ENCODE measurements at regions not wholly inside any gene's neighbourhood (a gene's known extent, or its start where the extent isn't known, plus 50 kb on each side); places are given as distances from the start of the nearest gene placed in this dataset.

DNA sequence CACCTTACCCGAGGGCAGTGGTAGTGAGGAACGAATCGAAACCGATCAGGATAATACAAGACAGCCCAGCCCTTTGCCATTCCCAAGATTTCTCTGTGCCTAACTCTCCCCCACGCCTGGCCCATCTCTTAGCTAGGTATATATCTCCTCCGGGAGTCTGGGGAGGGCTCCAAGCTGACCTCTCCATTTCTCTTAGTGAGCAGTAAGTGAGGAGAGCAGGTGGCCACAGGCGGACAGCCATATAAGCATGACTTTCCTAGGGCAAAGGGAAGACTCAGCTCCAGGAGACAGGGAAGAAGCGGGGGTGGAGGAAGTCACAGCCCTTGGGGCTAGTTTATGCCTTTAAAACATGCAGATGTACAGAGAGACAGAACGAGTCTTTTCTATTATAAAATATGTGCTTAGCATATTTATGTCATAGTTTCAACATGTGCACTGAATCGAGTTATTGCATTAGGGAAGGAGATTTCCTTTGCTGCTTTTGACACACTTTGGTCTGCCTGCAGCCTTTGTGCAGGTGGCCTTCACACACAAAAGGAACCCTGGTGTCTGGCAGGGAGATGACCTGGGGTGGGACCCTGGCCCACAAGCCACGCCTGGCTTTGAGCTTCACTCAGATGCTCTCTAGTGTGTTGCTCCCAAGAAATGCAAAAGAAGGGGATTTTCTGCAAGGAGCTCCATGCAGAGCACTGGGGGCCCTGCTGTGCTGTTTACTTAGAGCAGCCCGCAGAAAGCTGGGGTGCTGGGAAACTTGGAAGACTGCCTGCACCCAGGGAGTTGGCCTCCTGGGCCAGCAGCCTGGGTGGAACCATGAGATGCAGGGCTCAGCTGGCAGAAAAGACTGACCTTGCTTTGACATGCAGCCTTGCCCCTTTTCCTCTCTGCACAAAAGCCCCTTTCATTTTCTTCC is 613.3 kb downstream of the BCOR start:
- TF ChIP-seq, protein P1, sequence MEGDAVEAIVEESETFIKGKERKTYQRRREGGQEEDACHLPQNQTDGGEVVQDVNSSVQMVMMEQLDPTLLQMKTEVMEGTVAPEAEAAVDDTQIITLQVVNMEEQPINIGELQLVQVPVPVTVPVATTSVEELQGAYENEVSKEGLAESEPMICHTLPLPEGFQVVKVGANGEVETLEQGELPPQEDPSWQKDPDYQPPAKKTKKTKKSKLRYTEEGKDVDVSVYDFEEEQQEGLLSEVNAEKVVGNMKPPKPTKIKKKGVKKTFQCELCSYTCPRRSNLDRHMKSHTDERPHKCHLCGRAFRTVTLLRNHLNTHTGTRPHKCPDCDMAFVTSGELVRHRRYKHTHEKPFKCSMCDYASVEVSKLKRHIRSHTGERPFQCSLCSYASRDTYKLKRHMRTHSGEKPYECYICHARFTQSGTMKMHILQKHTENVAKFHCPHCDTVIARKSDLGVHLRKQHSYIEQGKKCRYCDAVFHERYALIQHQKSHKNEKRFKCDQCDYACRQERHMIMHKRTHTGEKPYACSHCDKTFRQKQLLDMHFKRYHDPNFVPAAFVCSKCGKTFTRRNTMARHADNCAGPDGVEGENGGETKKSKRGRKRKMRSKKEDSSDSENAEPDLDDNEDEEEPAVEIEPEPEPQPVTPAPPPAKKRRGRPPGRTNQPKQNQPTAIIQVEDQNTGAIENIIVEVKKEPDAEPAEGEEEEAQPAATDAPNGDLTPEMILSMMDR (IDR thresholded peaks at IDR 0.05; ENCODE audit: low read depth, low read length, missing input control), result no peak
- TF ChIP-seq, protein P2, sequence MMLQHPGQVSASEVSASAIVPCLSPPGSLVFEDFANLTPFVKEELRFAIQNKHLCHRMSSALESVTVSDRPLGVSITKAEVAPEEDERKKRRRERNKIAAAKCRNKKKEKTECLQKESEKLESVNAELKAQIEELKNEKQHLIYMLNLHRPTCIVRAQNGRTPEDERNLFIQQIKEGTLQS (IDR thresholded peaks at IDR 0.05), result no peak
- TF ChIP-seq RAD21 (IDR thresholded peaks at IDR 0.05), result no peak
- TF ChIP-seq SP1 (IDR thresholded peaks at IDR 0.05), result no peak
- TF ChIP-seq RXRA (IDR thresholded peaks at IDR 0.05), result no peak
- TF ChIP-seq, protein P3, sequence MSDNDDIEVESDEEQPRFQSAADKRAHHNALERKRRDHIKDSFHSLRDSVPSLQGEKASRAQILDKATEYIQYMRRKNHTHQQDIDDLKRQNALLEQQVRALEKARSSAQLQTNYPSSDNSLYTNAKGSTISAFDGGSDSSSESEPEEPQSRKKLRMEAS (IDR thresholded peaks at IDR 0.05), result no peak
- no peak for TF ChIP-seq JUND (IDR thresholded peaks at IDR 0.05)
- TF ChIP-seq NR2F2 (IDR thresholded peaks at IDR 0.05), result no peak
- TF ChIP-seq GABPA (IDR thresholded peaks at IDR 0.05 in 1 of 2, conservative IDR thresholded peaks at IDR 0.05 in 1 of 2), result no peak
- no peak for TF ChIP-seq FOXA2 (IDR thresholded peaks at IDR 0.05)
